ENCODE measurements at regions not wholly inside any gene's neighbourhood (a gene's known extent, or its start where the extent isn't known, plus 50 kb on each side); places are given as distances from the start of the nearest gene placed in this dataset.

- DNase-seq (ENCODE audit: low read depth in 1 of 2, low spot score in 1 of 2) = peak in 1 of 2 experiments; percentile 79
- in situ Hi-C loops (cut with HindIII; ENCODE audit: low pct_unique_long_range_greater_than_20kb, low sequenced_read_pairs) = no loop called here
- TF ChIP-seq JUND (IDR thresholded peaks at IDR 0.05; ENCODE audit: low read depth) = no peak
These were observed 587.1 kb downstream of the SOX6 start for GRCh38 chr11:15769203-15769602.

- peak in 1 of 2 experiments; percentile 36 for DNase-seq (ENCODE audit: low read depth in 1 of 2, low spot score in 1 of 2)
- no peak for TF ChIP-seq JUND (IDR thresholded peaks at IDR 0.05; ENCODE audit: low read depth)
- in situ Hi-C loops (cut with HindIII; ENCODE audit: low pct_unique_long_range_greater_than_20kb, low sequenced_read_pairs) = no loop called here
These were observed 585.4 kb downstream of the SOX6 start for GRCh38 chr11:15770798-15771414.

GRCh38 chr11:15772547-15772946 lies 583.8 kb downstream of the SOX6 start:
- in situ Hi-C loops (cut with HindIII; ENCODE audit: low pct_unique_long_range_greater_than_20kb, low sequenced_read_pairs) = no loop called here
- no peak for TF ChIP-seq JUND (IDR thresholded peaks at IDR 0.05; ENCODE audit: low read depth)
- DNase-seq (ENCODE audit: low read depth in 1 of 2, low spot score in 1 of 2) = no peak

DNA sequence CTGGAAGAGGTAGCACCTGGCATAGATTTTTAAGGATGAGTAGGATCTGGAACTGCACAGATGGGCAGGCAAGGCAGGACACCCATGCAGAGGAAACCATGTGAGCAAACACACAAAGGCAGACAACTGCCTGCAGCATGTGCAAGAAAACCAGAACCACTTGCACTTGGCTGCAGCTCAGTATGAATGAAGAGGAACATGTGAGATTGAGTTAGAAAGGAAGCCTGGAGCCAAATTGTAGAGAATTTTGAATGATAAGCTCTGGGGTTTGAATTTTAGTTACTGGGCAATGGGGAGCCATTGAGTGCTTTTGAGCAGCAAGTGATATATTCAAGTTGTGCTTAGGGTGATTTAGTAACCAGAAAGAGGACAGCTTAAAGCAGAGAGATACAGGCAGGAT lies 583.4 kb downstream of the SOX6 start:
- no peak for DNase-seq (ENCODE audit: low read depth in 1 of 2, low spot score in 1 of 2)
- in situ Hi-C loops (cut with HindIII; ENCODE audit: low pct_unique_long_range_greater_than_20kb, low sequenced_read_pairs) = no loop called here
- TF ChIP-seq JUND (IDR thresholded peaks at IDR 0.05; ENCODE audit: low read depth) = no peak

- in situ Hi-C loops (cut with HindIII; ENCODE audit: low pct_unique_long_range_greater_than_20kb, low sequenced_read_pairs) = no loop called here
- no peak for DNase-seq (ENCODE audit: low read depth in 1 of 2, low spot score in 1 of 2)
- no peak for TF ChIP-seq JUND (IDR thresholded peaks at IDR 0.05; ENCODE audit: low read depth)
These were observed 582.6 kb downstream of the SOX6 start for GRCh38 chr11:15773476-15774387.

DNA sequence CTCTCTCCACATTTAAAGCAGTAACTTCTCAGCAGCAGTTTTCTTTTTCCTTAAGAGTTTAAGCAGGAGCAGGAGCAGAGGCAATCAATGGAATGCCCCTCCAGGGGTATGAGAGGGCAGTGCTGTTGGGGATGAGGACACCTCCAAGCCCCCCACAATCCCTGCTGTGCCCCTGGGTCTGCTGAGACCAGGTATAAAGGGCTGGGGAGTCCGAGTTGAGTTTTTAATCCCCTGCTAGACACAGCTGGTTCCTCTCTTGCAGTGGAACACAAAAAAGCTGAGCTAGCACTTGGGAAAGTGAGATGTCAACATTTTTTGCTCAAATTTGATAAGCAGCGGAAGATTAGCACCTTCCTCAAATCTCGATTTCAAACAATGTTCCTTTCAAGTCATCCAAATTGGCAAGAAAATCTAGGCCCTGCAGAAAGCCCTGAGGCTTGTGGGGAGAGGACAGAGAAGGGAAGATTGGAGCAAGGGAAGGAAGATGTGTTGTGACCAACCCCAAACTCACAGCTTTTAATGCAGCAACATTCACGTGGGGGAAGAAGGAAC lies 581.9 kb downstream of the SOX6 start:
- in situ Hi-C loops (cut with HindIII; ENCODE audit: low pct_unique_long_range_greater_than_20kb, low sequenced_read_pairs) = no loop called here
- no peak for DNase-seq (ENCODE audit: low read depth in 1 of 2, low spot score in 1 of 2)
- no peak for TF ChIP-seq JUND (IDR thresholded peaks at IDR 0.05; ENCODE audit: low read depth)

DNA sequence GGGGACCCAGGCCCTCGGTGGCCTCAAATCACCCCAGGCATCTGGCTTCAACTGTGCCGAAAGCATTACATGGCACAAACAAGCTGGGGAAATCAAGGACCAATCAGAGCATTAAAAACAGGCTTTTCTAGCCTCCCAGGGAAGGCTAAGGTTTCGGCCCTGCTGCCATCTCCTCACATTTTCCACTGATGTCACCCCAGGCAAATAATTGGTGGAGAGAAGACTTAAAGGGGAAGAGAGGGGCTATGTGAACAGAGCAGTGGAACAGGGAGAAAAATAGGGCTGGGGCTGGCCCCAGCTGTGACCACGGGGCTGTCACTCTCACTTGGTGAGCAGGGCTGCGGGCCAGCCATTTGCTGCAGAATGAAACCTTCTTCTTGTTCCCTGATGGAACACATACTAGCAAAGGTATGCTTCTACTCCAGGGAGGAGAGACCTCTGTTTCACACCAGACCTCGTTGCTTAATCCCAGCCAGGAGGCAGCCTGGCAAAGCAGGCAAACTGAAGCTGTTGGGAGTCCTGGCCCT lies 581.3 kb downstream of the SOX6 start:
- in situ Hi-C loops (cut with HindIII; ENCODE audit: low pct_unique_long_range_greater_than_20kb, low sequenced_read_pairs) = no loop called here
- no peak for TF ChIP-seq JUND (IDR thresholded peaks at IDR 0.05; ENCODE audit: low read depth)
- no peak for DNase-seq (ENCODE audit: low read depth in 1 of 2, low spot score in 1 of 2)

GRCh38 chr11:15775797-15776196 lies 580.5 kb downstream of the SOX6 start:
- no peak for DNase-seq (ENCODE audit: low read depth in 1 of 2, low spot score in 1 of 2)
- TF ChIP-seq JUND (IDR thresholded peaks at IDR 0.05; ENCODE audit: low read depth) = no peak
- in situ Hi-C loops (cut with HindIII; ENCODE audit: low pct_unique_long_range_greater_than_20kb, low sequenced_read_pairs) = no loop called here

GRCh38 chr11:15776366-15776765 lies 580.0 kb downstream of the SOX6 start:
- in situ Hi-C loops (cut with HindIII; ENCODE audit: low pct_unique_long_range_greater_than_20kb, low sequenced_read_pairs) = no loop called here
- DNase-seq (ENCODE audit: low read depth in 1 of 2, low spot score in 1 of 2) = no peak
- no peak for TF ChIP-seq JUND (IDR thresholded peaks at IDR 0.05; ENCODE audit: low read depth)

DNA sequence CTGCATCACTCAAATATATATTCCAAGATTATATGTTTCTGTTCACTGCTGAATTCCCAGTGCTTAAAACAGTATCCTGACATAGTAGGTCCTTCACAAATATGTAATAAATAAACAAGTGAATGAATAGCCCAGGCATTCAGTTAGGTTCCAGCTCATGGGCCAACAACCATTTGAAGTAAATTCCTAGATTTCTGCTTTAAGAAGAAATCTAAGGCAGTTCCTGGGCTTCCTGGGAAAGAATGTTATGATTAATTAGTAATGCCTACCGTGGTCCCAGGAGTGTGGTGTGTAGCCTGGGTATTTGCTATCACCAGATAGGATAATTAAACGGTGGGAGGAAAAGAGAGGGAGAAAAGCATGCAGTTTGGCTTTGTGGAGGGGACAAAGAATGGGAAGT lies 576.8 kb downstream of the SOX6 start:
- in situ Hi-C loops (cut with HindIII; ENCODE audit: low pct_unique_long_range_greater_than_20kb, low sequenced_read_pairs) = no loop called here
- no peak for DNase-seq (ENCODE audit: low read depth in 1 of 2, low spot score in 1 of 2)
- no peak for TF ChIP-seq JUND (IDR thresholded peaks at IDR 0.05; ENCODE audit: low read depth)

- DNase-seq (ENCODE audit: low read depth in 1 of 2, low spot score in 1 of 2) = no peak
- in situ Hi-C loops (cut with HindIII; ENCODE audit: low pct_unique_long_range_greater_than_20kb, low sequenced_read_pairs) = no loop called here
- TF ChIP-seq JUND (IDR thresholded peaks at IDR 0.05; ENCODE audit: low read depth) = no peak
These were observed 576.0 kb downstream of the SOX6 start for GRCh38 chr11:15780382-15780781.

- in situ Hi-C loops (cut with HindIII; ENCODE audit: low pct_unique_long_range_greater_than_20kb, low sequenced_read_pairs) = no loop called here
- TF ChIP-seq JUND (IDR thresholded peaks at IDR 0.05; ENCODE audit: low read depth) = no peak
- DNase-seq (ENCODE audit: low read depth in 1 of 2, low spot score in 1 of 2) = no peak
These were observed 575.5 kb downstream of the SOX6 start for GRCh38 chr11:15780837-15781236.

- in situ Hi-C loops (cut with HindIII; ENCODE audit: low pct_unique_long_range_greater_than_20kb, low sequenced_read_pairs) = no loop called here
- no peak for TF ChIP-seq JUND (IDR thresholded peaks at IDR 0.05; ENCODE audit: low read depth)
- no peak for DNase-seq (ENCODE audit: low read depth in 1 of 2, low spot score in 1 of 2)
These were observed 572.7 kb downstream of the SOX6 start for GRCh38 chr11:15783619-15784018.
